ENCODE measurements at regions not wholly inside any gene's neighbourhood (a gene's known extent, or its start where the extent isn't known, plus 50 kb on each side); places are given as distances from the start of the nearest gene placed in this dataset.

DNA sequence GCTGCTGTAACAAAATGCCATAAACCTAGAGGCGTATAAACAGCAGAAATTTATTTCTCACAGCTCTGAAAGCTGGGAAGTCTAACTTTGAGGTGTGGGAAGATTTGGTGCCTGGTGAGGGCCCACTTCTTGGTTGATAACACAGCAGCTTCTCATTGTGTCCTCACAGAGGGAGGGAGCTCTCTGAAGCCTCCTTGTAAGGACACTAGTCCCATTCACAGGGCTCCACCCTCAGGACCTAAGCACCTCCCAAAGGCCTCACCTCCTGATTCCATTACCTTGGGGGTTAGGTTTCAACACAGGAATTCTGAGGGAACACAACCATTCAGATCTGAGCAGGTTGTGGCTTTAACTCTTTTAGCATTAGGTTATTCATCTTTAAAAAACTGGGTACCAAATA lies 380.3 kb upstream of the ATP10A start:
- ATAC-seq (ENCODE audit: low FRiP score) (no peak), DNase-seq (ENCODE audit: low spot score) (no peak)
- TF ChIP-seq, protein P1, sequence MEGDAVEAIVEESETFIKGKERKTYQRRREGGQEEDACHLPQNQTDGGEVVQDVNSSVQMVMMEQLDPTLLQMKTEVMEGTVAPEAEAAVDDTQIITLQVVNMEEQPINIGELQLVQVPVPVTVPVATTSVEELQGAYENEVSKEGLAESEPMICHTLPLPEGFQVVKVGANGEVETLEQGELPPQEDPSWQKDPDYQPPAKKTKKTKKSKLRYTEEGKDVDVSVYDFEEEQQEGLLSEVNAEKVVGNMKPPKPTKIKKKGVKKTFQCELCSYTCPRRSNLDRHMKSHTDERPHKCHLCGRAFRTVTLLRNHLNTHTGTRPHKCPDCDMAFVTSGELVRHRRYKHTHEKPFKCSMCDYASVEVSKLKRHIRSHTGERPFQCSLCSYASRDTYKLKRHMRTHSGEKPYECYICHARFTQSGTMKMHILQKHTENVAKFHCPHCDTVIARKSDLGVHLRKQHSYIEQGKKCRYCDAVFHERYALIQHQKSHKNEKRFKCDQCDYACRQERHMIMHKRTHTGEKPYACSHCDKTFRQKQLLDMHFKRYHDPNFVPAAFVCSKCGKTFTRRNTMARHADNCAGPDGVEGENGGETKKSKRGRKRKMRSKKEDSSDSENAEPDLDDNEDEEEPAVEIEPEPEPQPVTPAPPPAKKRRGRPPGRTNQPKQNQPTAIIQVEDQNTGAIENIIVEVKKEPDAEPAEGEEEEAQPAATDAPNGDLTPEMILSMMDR (IDR thresholded peaks at IDR 0.05) = no peak

DNA sequence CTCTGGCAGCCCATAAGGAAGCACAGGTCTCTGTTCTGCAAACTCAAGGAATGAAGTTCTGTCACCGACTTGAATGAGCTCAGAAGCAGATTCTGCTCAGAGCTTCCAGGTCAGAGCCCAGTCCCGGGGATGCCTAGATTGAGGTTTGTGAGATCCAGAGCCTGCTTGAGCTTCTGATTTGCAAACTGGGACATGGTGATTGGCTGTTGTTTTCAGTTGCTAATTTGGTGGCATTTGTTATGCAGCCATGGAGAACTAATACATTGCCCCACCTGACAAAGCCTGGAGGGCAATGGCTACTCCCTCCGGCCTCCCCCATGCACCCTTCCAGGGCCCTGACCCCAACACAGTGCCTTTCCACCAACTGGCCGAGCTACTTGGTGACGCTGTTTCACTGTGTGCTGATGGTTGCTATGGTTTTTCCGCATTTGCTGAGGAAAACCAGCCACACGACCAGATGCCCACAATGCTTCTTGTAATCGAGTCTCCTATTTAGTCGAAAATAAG lies 379.5 kb upstream of the ATP10A start:
- ATAC-seq (ENCODE audit: low FRiP score) = no peak
- TF ChIP-seq, protein P1 (IDR thresholded peaks at IDR 0.05) = no peak
- DNase-seq (ENCODE audit: low spot score) = no peak

DNA sequence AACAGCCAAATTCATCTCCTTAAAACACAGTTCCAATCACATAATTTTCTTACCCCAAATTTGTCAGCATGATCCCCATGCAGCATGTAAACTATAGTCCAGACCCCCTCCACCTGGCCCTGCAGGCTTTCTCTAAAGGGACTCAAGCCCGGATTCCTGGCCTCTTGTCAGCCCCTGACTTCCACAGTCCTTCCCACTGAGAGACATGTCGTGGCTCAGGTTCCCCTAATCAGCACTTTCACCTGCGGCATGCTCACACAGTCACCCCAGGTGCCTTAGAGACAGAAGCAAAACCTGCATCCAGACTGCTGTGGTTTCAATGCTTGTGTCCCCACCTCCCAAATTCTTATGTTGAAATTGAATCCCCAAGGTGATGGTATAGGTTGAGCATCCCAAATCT lies 372.7 kb upstream of the ATP10A start:
- TF ChIP-seq, protein P1 (IDR thresholded peaks at IDR 0.05) = no peak
- no peak for ATAC-seq (ENCODE audit: low FRiP score)
- DNase-seq (ENCODE audit: low spot score) = no peak

DNA sequence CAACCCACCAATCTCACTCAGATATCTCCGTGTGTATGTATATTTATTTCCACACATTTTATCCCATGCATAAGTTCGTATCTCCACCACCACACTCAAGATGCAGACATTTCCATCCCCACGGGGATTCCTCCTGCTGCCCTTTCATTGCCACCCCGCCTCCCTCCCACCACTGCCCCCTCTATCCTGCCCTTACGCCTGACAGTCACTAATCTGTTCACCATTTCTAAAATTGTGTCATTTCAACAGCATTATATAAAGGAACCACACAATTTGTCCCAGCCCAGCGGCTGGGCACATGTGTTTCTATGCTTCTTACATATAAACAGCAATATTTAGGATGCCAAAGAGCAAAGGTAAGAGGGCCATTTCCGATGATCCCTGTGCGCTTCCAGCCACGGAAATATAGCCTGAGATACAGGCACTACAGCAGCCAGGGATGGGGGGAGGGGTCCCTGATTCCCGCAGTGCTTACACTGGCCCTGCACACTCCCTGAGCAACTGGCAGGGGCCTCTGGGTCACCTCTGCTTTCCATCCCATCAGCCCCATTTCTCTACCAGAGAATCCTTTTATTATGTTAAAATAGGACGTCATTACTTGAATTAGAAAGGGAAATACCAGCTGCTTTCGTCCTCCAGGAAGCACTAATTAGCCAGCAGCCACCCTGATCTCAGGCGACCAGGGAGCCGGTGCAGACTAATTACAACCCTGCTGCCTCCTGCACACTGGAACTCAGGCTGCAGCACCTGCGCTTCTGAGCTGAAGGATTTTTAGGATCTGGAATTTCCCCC lies 372.0 kb upstream of the ATP10A start:
- TF ChIP-seq, protein P1 (IDR thresholded peaks at IDR 0.05) = no peak
- ATAC-seq (ENCODE audit: low FRiP score) (no peak), DNase-seq (ENCODE audit: low spot score) (no peak)

DNA sequence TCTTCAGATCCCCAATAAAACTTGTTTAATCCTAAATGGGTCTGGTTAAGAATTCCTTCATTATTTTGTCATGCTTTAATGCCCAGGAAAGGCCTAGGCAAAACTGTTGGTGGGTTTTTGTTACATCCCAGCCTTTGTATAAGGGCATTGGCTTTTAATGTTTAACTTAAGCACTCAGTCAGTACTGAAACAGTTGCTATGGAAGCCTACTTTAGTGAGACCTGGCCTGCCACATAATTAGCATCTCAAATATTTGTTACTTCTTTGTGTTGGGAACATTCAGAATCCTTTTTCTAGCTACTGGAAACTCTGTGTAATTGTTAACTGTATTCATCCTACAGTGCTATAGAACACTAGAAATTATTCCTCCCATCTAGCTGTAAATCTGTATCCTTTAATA lies 369.6 kb upstream of the ATP10A start:
- TF ChIP-seq, protein P1 (IDR thresholded peaks at IDR 0.05) = no peak
- no peak for ATAC-seq (ENCODE audit: low FRiP score)
- no peak for DNase-seq (ENCODE audit: low spot score)

DNA sequence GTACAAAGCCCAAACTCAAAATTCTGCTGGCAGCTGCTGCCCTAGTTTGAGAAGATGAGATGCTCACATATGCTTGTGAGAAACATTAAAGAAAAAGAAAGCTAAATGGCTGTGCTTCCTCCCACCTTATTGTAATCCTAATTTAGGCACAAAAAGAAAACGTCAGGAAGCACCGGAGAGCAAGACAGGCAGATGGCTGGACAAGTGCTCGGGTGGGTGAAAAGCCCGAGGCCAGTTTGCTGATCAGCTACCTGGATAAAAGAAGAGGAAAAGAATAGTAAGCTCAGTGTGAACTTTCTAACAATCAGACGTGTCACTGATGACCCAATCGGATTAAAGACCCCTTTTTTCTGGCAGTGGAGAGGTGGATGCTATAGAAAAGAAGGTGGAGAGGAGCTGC lies 368.0 kb upstream of the ATP10A start:
- ATAC-seq (ENCODE audit: low FRiP score) (no peak), DNase-seq (ENCODE audit: low spot score) (no peak)
- TF ChIP-seq, protein P1 (IDR thresholded peaks at IDR 0.05) = no peak

DNA sequence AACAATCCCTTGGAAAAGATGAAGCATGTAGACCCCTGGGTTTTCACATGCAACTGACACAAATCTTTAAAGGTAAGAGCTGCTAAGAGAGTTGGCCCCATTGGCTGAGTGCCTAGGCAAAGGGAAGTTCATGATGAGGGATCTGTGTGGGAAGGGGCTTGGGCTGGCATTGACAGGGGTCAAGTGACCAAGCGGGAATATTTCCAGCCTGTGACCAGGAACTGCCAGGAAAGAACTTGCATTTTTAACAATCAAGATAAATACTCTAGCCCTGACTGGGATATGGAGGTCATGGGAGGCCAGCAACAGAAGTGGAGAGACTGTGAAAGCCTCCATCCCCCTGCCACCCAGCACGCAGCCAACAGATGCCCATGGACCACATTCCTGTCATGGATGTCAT lies 361.1 kb upstream of the ATP10A start:
- ATAC-seq (ENCODE audit: low FRiP score) (no peak), DNase-seq (ENCODE audit: low spot score) (no peak)
- TF ChIP-seq, protein P1 (IDR thresholded peaks at IDR 0.05) = no peak
